GM18508 (cell line): ENCODE measurements at regions not wholly inside any gene's neighbourhood (a gene's known extent, or its start where the extent isn't known, plus 50 kb on each side); places are given as distances from the start of the nearest gene placed in this dataset.

Experiments used
- ATAC-seq: cut with Tn5 transposase; IDR thresholded peaks from one replicate; pipeline ENCODE4 v1.9.1; 2021; ENCODE audit warnings: moderate number of reproducible peaks; ENCODE audit not compliant: insufficient read depth, unreplicated experiment

GRCh38 chr14:62079038-62079437, 316.8 kb downstream of the SNAPC1 start:
- peak; percentile 37 for ATAC-seq

GRCh38 chr14:62081012-62081612, 318.9 kb downstream of the SNAPC1 start:
- ATAC-seq: peak; percentile 90

GRCh38 chr14:62081951-62082350, 319.7 kb downstream of the SNAPC1 start:
- ATAC-seq: no peak

- ATAC-seq: no peak
These were observed 320.6 kb downstream of the SNAPC1 start for GRCh38 chr14:62082779-62083178.

GRCh38 chr14:62084020-62084419, 321.8 kb downstream of the SNAPC1 start:
- no peak for ATAC-seq

GRCh38 chr14:62087191-62087590, 325.0 kb downstream of the SNAPC1 start:
- no peak for ATAC-seq

- no peak for ATAC-seq
These were observed 331.5 kb downstream of the SNAPC1 start for GRCh38 chr14:62093736-62094135.

GRCh38 chr14:62097072-62097471, 334.9 kb downstream of the SNAPC1 start:
- no peak for ATAC-seq

GRCh38 chr14:62097824-62098223, 335.6 kb downstream of the SNAPC1 start:
- no peak for ATAC-seq

GRCh38 chr14:62098357-62098756, 336.1 kb downstream of the SNAPC1 start:
- no peak for ATAC-seq

GRCh38 chr14:62099091-62099490, 336.9 kb downstream of the SNAPC1 start:
- no peak for ATAC-seq

- no peak for ATAC-seq
These were observed 339.0 kb downstream of the SNAPC1 start for GRCh38 chr14:62101189-62101588.

GRCh38 chr14:62101673-62102348, 339.6 kb downstream of the SNAPC1 start:
- no peak for ATAC-seq

- ATAC-seq: no peak
These were observed 340.1 kb downstream of the SNAPC1 start for GRCh38 chr14:62102349-62102725.

- no peak for ATAC-seq
These were observed 341.2 kb downstream of the SNAPC1 start for GRCh38 chr14:62103464-62103863.

GRCh38 chr14:62110941-62111340, 348.7 kb downstream of the SNAPC1 start:
- ATAC-seq: no peak

- ATAC-seq: no peak
These were observed 355.0 kb downstream of the SNAPC1 start for GRCh38 chr14:62117010-62117750.

- ATAC-seq: no peak
These were observed 355.5 kb downstream of the SNAPC1 start for GRCh38 chr14:62117751-62118105.

GRCh38 chr14:62118461-62118860, 356.2 kb downstream of the SNAPC1 start:
- ATAC-seq: no peak

GRCh38 chr14:62118871-62119270, 356.7 kb downstream of the SNAPC1 start:
- ATAC-seq: no peak

GRCh38 chr14:62123961-62124360, 361.7 kb downstream of the SNAPC1 start:
- no peak for ATAC-seq

GRCh38 chr14:62125793-62126192, 363.6 kb downstream of the SNAPC1 start:
- ATAC-seq: no peak
